NB4 (cell line): ENCODE measurements at regions not wholly inside any gene's neighbourhood (a gene's known extent, or its start where the extent isn't known, plus 50 kb on each side); places are given as distances from the start of the nearest gene placed in this dataset.

Source experiments
- DNase-seq: peaks from one replicate; pipeline ENCODE4 v3.0.0; 2010; ENCODE audit warnings: low read depth
- H3K4me3 ChIP-seq: one replicate; pipeline ENCODE4 v1.5.1; 2011; ENCODE audit warnings: mild to moderate bottlenecking, low read depth, low read length, moderate library complexity
- CTCF ChIP-seq: IDR thresholded peaks from one replicate; pipeline ENCODE4 v1.5.1; 2012; ENCODE audit warnings: low read depth, low read length
- MAX ChIP-seq: IDR thresholded peaks from 2 replicates; pipeline ENCODE4 v1.6.1; 2011; ENCODE audit warnings: low read depth, low read length
- MYC ChIP-seq: IDR thresholded peaks from 2 replicates; pipeline ENCODE4 v1.6.1; 2011; ENCODE audit warnings: low read depth, low read length
- POLR2A ChIP-seq: IDR thresholded peaks from 2 replicates; pipeline ENCODE4 v1.6.1; 2011; ENCODE audit warnings: mild to moderate bottlenecking; ENCODE audit not compliant: insufficient read length; ENCODE audit errors: extremely low read depth

- no peak overlapping the region for H3K4me3 ChIP-seq
- DNase-seq, result peak; percentile 3
- TF ChIP-seq CTCF (no peak), POLR2A (no peak), MAX (no peak), MYC (no peak)
Measured at GRCh38 chr5:33338336-33339110, 102.2 kb upstream of the TARS1 start.

- no peak for TF ChIP-seq MYC
- no peak for TF ChIP-seq CTCF
- TF ChIP-seq POLR2A, result no peak
- no peak for TF ChIP-seq MAX
- H3K4me3 ChIP-seq, result no peak overlapping the region
- DNase-seq, result no peak
Measured at GRCh38 chr5:33339413-33339812, 101.4 kb upstream of the TARS1 start.

GRCh38 chr5:33340195-33340594 lies 100.6 kb upstream of the TARS1 start:
- no peak for TF ChIP-seq CTCF
- no peak for TF ChIP-seq POLR2A
- no peak for TF ChIP-seq MYC
- TF ChIP-seq MAX, result no peak
- DNase-seq, result no peak
- no peak overlapping the region for H3K4me3 ChIP-seq

GRCh38 chr5:33341351-33341750 lies 99.4 kb upstream of the TARS1 start:
- DNase-seq, result no peak
- no peak overlapping the region for H3K4me3 ChIP-seq
- TF ChIP-seq MAX (no peak), MYC (no peak), POLR2A (no peak), CTCF (no peak)

GRCh38 chr5:33343676-33344327 lies 97.0 kb upstream of the TARS1 start:
- DNase-seq, result no peak
- no peak overlapping the region for H3K4me3 ChIP-seq
- TF ChIP-seq MAX, result no peak
- TF ChIP-seq MYC, result no peak
- no peak for TF ChIP-seq POLR2A
- TF ChIP-seq CTCF, result no peak
